ENCODE measurements at regions not wholly inside any gene's neighbourhood (a gene's known extent, or its start where the extent isn't known, plus 50 kb on each side); places are given as distances from the start of the nearest gene placed in this dataset.

- ChIA-PET POLR2A (no interaction called here), CTCF (no interaction called here)
- H3K9me3 Mint-ChIP-seq (ENCODE audit: unreplicated experiment) = peaks cover 24% of the 10 kb centered on the region
- H3K27ac Mint-ChIP-seq (ENCODE audit: low read depth, unreplicated experiment) = no peak overlapping the region
- no peak for DNase-seq (ENCODE audit: unreplicated experiment)
- H3K36me3 Mint-ChIP-seq (ENCODE audit: insufficient read depth, unreplicated experiment) = no peaks in the 10 kb centered on the region
- intact Hi-C loops (cut with micrococcal nuclease) = no loop called here
- TF ChIP-seq CTCF (IDR thresholded peaks at IDR 0.05; ENCODE audit: unreplicated experiment) = no peak
- H3K4me1 Mint-ChIP-seq (ENCODE audit: insufficient read depth, unreplicated experiment) = no peaks in the 10 kb centered on the region
- no peaks in the 10 kb centered on the region for H3K27me3 Mint-ChIP-seq (ENCODE audit: insufficient read depth, unreplicated experiment)
- no peak overlapping the region for H3K4me3 Mint-ChIP-seq (ENCODE audit: unreplicated experiment)
- no TSS peak for BruUV-seq (replicated peaks)
These were observed 374.7 kb upstream of the LARGE1 start for GRCh38 chr22:34294986-34295385.

- Mint-ChIP-seq H3K9me3 (ENCODE audit: unreplicated experiment) (peaks cover 22% of the 10 kb centered on the region), H3K27me3 (ENCODE audit: insufficient read depth, unreplicated experiment) (no peaks in the 10 kb centered on the region), H3K4me1 (ENCODE audit: insufficient read depth, unreplicated experiment) (no peaks in the 10 kb centered on the region), H3K36me3 (ENCODE audit: insufficient read depth, unreplicated experiment) (no peaks in the 10 kb centered on the region), H3K27ac (ENCODE audit: low read depth, unreplicated experiment) (no peak overlapping the region), H3K4me3 (ENCODE audit: unreplicated experiment) (no peak overlapping the region)
- no peak for DNase-seq (ENCODE audit: unreplicated experiment)
- CTCF ChIA-PET = no interaction called here
- no TSS peak for BruUV-seq (replicated peaks)
- intact Hi-C loops (cut with micrococcal nuclease) = no loop called here
- TF ChIP-seq CTCF (IDR thresholded peaks at IDR 0.05; ENCODE audit: unreplicated experiment) = no peak
- POLR2A ChIA-PET = no interaction called here
These were observed 376.2 kb upstream of the LARGE1 start for GRCh38 chr22:34296461-34296860.

GRCh38 chr22:34297536-34298120, 377.4 kb upstream of the LARGE1 start:
- ChIA-PET CTCF (interaction anchor here (0.6 kb wide), 1 partner anchor 17 kb away, joined by 3 read pairs; no protein-coding TSS in a partner anchor), POLR2A (no interaction called here)
- no peak for DNase-seq (ENCODE audit: unreplicated experiment)

GRCh38 chr22:34299496-34299895, 379.2 kb upstream of the LARGE1 start:
- ChIA-PET CTCF (no interaction called here), POLR2A (no interaction called here)
- Mint-ChIP-seq H3K4me1 (ENCODE audit: insufficient read depth, unreplicated experiment) (no peaks in the 10 kb centered on the region), H3K4me3 (ENCODE audit: unreplicated experiment) (no peak overlapping the region), H3K9me3 (ENCODE audit: unreplicated experiment) (peaks cover 41% of the 10 kb centered on the region), H3K27me3 (ENCODE audit: insufficient read depth, unreplicated experiment) (no peaks in the 10 kb centered on the region), H3K27ac (ENCODE audit: low read depth, unreplicated experiment) (no peak overlapping the region), H3K36me3 (ENCODE audit: insufficient read depth, unreplicated experiment) (no peaks in the 10 kb centered on the region)
- BruUV-seq (replicated peaks) = no TSS peak
- no peak for DNase-seq (ENCODE audit: unreplicated experiment)
- intact Hi-C loops (cut with micrococcal nuclease) = no loop called here
- TF ChIP-seq CTCF (IDR thresholded peaks at IDR 0.05; ENCODE audit: unreplicated experiment) = no peak

More at GRCh38 chr22:34297536-34298120, 377.4 kb upstream of the LARGE1 start:
- intact Hi-C loops (cut with micrococcal nuclease) = no loop called here
- H3K36me3 Mint-ChIP-seq (ENCODE audit: insufficient read depth, unreplicated experiment) = no peaks in the 10 kb centered on the region
- H3K4me1 Mint-ChIP-seq (ENCODE audit: insufficient read depth, unreplicated experiment) = no peaks in the 10 kb centered on the region
- H3K27ac Mint-ChIP-seq (ENCODE audit: low read depth, unreplicated experiment) = no peak overlapping the region
- no peaks in the 10 kb centered on the region for H3K27me3 Mint-ChIP-seq (ENCODE audit: insufficient read depth, unreplicated experiment)
- H3K9me3 Mint-ChIP-seq (ENCODE audit: unreplicated experiment) = peaks cover 33% of the 10 kb centered on the region
- no peak for TF ChIP-seq CTCF (IDR thresholded peaks at IDR 0.05; ENCODE audit: unreplicated experiment)
- no TSS peak for BruUV-seq (replicated peaks)
- no peak overlapping the region for H3K4me3 Mint-ChIP-seq (ENCODE audit: unreplicated experiment)

Measured in MCF 10A (cell line).